Choroid plexus epithelial cell (primary cell): ENCODE measurements at regions not wholly inside any gene's neighbourhood (a gene's known extent, or its start where the extent isn't known, plus 50 kb on each side); places are given as distances from the start of the nearest gene placed in this dataset.

ENCODE experiments used
- DNase-seq: peaks from one replicate; pipeline ENCODE4 v3.0.0-alpha.2; 2010; ENCODE audit warnings: low read depth
- H3K4me3 ChIP-seq: 2 replicates; pipeline ENCODE4 v1.5.1; 2011; ENCODE audit warnings: low read depth, mild to moderate bottlenecking, control low read depth, low read length, moderate library complexity
- CTCF ChIP-seq: conservative IDR thresholded peaks from 2 replicates; pipeline ENCODE4 v1.5.1; 2011; ENCODE audit warnings: low read depth, mild to moderate bottlenecking, control low read depth, inconsistent platforms, low read length, moderate library complexity

DNA sequence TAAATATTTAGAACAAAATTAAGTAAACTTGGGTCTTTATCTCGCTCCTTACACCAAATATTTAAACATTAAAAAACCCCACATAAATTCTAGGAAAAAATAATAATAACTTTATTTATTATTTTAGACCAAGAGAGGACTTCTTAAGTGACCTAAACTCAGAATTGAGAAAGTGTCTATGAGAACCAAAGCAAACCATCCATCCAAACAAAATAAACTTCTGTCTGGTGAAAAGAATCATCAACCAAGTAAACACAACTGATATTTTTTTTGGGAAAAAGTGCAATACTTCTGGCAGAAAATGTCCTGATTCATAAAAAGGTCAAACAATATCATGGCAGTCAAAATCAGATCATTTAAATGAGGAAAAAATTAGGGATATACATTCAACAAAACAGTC is 533.0 kb downstream of the SPRY1 start:
- H3K4me3 ChIP-seq, result no peak overlapping the region
- no peak for TF ChIP-seq CTCF
- no peak for DNase-seq

GRCh38 chr4:123930996-123931395 is 534.4 kb downstream of the SPRY1 start:
- no peak overlapping the region for H3K4me3 ChIP-seq
- no peak for TF ChIP-seq CTCF
- peak; percentile 47 for DNase-seq

- no peak for TF ChIP-seq CTCF
- no peak for DNase-seq
- H3K4me3 ChIP-seq, result no peak overlapping the region
These were observed 537.5 kb downstream of the SPRY1 start for GRCh38 chr4:123934096-123934495.

DNA sequence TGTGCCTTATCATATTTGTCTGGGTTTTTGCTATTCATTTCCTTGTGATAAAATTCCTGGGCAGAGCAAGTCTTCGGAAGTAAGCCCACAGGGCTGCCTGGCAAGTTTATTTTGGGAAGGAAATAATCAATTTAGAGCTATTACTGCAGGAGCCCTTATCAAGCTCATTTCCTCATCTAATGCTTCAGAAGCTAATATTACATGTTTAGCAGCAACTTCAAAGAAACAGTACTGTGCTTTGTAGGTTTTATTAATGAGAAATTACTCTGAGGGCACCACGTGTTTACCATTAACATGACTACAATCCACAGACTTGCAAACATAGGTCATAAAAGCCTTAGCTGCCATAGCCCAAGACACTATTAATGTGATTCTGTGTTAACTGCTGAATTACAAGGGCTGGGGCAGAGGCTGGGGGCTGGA is 540.0 kb downstream of the SPRY1 start:
- no peak for TF ChIP-seq CTCF

GRCh38 chr4:123937581-123937980 is 541.0 kb downstream of the SPRY1 start:
- TF ChIP-seq CTCF, result no peak
- peak; percentile 31 for DNase-seq
- H3K4me3 ChIP-seq, result no peak overlapping the region

More for the DNA sequence above, 540.0 kb downstream of the SPRY1 start:
- DNase-seq, result no peak
- H3K4me3 ChIP-seq, result no peak overlapping the region

DNA sequence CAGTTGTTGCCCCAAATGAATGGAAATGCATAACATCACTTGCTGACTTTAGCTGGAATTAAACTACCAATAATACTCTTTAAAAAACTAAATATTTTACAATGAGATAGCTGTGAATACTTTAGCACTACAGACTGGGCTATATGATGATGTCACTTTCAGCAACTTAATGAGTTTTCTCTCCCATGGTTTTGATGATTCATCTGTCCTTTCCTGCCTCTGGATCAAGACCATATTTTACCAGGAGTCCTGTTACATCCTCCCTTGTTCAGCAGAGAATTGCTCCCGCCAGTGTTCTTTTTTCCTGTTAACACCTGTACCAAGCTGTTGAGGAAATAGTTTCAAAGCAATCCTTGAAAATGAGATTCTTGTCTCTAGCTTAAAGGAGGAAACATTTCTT is 543.0 kb downstream of the SPRY1 start:
- peak; percentile 87 for DNase-seq
- TF ChIP-seq CTCF, result no peak
- no peak overlapping the region for H3K4me3 ChIP-seq

- DNase-seq, result no peak
- no peak for TF ChIP-seq CTCF
- no peak overlapping the region for H3K4me3 ChIP-seq
These were observed 544.0 kb downstream of the SPRY1 start for GRCh38 chr4:123940604-123941003.
